GM12878 (cell line): ENCODE measurements at regions not wholly inside any gene's neighbourhood (a gene's known extent, or its start where the extent isn't known, plus 50 kb on each side); places are given as distances from the start of the nearest gene placed in this dataset.

Experiments used
- CBX5 ChIP-seq: sonication (generic); IDR thresholded peaks from 2 replicates; pipeline ENCODE4 v1.6.1; 2016; ENCODE audit warnings: low read depth, moderate library complexity, mild to moderate bottlenecking, inconsistent platforms
- CHD4 ChIP-seq: fragments of 200-600 bp; sonication (generic); IDR thresholded peaks from 2 replicates; pipeline ENCODE4 v1.6.1; 2016; ENCODE audit warnings: mild to moderate bottlenecking
- ESRRA ChIP-seq: IDR thresholded peaks from 2 replicates; pipeline ENCODE4 v1.6.1; 2012; ENCODE audit warnings: mild to moderate bottlenecking, low read length, improper control_type of control experiment
- JUNB ChIP-seq: IDR thresholded peaks from 2 replicates; pipeline ENCODE4 v1.6.1; 2016; ENCODE audit warnings: antibody characterized with exemption, mild to moderate bottlenecking
- SP1 ChIP-seq: IDR thresholded peaks from one replicate; pipeline ENCODE4 v1.6.1; 2011; ENCODE audit warnings: low read depth, low read length

DNA sequence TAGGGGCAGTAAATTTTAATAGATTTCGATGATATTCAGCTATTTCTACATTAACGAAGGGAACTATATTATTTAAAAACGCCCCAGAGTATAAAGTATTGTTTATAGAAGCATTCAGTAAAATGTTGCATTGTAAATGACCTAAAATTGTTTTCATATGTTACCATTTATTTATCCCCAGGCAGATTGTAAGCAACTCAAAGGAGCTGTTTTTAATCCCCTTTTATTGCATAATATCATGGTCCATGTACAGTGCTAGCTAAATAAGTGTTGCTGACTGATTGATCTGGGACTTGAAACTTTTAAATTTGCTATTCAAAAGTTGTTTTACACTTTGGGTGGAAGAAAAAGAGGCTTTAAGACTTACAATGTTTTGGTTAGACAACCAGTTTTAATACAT lies 199.0 kb upstream of the SLC38A2 start:
- TF ChIP-seq SP1 (no peak), CBX5 (no peak), JUNB (no peak), CHD4 (no peak), ESRRA (no peak)
